MM.1S (cell line): ENCODE measurements at regions not wholly inside any gene's neighbourhood (a gene's known extent, or its start where the extent isn't known, plus 50 kb on each side); places are given as distances from the start of the nearest gene placed in this dataset.

ENCODE experiments used
- DNase-seq: peaks from one replicate; pipeline ENCODE4 v3.0.0-alpha.2; 2015
- H2AFZ ChIP-seq: fragments of 300-600 bp; sonication (generic); 2 replicates; pipeline ENCODE4 v1.6.0; 2016; ENCODE audit warnings: antibody characterized with exemption, low read length
- H3F3A ChIP-seq: fragments of 300-600 bp; sonication (generic); 2 replicates; pipeline ENCODE4 v1.6.1; 2016; ENCODE audit warnings: mild to moderate bottlenecking, antibody characterized with exemption, low read length, moderate library complexity, mixed read lengths; ENCODE audit not compliant: insufficient read depth
- H3K27ac ChIP-seq: fragments of 300-600 bp; sonication (generic); 2 replicates; pipeline ENCODE4 v1.5.1; 2016; ENCODE audit warnings: mild to moderate bottlenecking, low read length
- H3K27me3 ChIP-seq: fragments of 300-600 bp; sonication (generic); replicated peaks from 2 replicates; pipeline ENCODE4 v1.6.0; 2016; ENCODE audit warnings: low read length; ENCODE audit not compliant: insufficient read depth
- H3K36me3 ChIP-seq: fragments of 300-600 bp; sonication (generic); replicated peaks from 2 replicates; pipeline ENCODE4 v1.6.1; 2016; ENCODE audit warnings: mild to moderate bottlenecking, low read length, mixed read lengths; ENCODE audit not compliant: insufficient read depth
- H3K4me1 ChIP-seq: fragments of 300-600 bp; sonication (generic); 2 replicates; pipeline ENCODE4 v1.6.1; 2016; ENCODE audit warnings: low read length, mixed read lengths
- H3K4me2 ChIP-seq: fragments of 300-600 bp; sonication (generic); 2 replicates; pipeline ENCODE4 v1.6.0; 2016; ENCODE audit warnings: low read depth, low read length
- H3K4me3 ChIP-seq: fragments of 300-600 bp; sonication (generic); 2 replicates; pipeline ENCODE4 v1.5.1; 2016; ENCODE audit warnings: low read length, mixed read lengths
- H3K79me2 ChIP-seq: fragments of 300-600 bp; sonication (generic); 2 replicates; pipeline ENCODE4 v1.6.1; 2016; ENCODE audit warnings: mixed run types, low read length, mixed read lengths
- H3K9ac ChIP-seq: fragments of 300-600 bp; sonication (generic); 2 replicates; pipeline ENCODE4 v1.6.1; 2016; ENCODE audit warnings: low read length, mixed read lengths
- H3K9me2 ChIP-seq: fragments of 300-600 bp; sonication (generic); replicated peaks from 2 replicates; pipeline ENCODE4 v1.6.1; 2016; ENCODE audit warnings: mild to moderate bottlenecking, low read length, mixed read lengths; ENCODE audit not compliant: insufficient read depth
- H3K9me3 ChIP-seq: fragments of 300-600 bp; sonication (generic); replicated peaks from 2 replicates; pipeline ENCODE4 v1.6.1; 2016; ENCODE audit warnings: mild to moderate bottlenecking, low read length, mixed read lengths; ENCODE audit not compliant: insufficient read depth
- H4K20me1 ChIP-seq: fragments of 300-600 bp; sonication (generic); 2 replicates; pipeline ENCODE4 v1.6.1; 2016; ENCODE audit warnings: mild to moderate bottlenecking, low read length, moderate library complexity, mixed read lengths; ENCODE audit not compliant: insufficient read depth
- EZH2 ChIP-seq: fragments of 300-600 bp; sonication (generic); optimal IDR thresholded peaks from 2 replicates; pipeline ENCODE3; 2017; ENCODE audit warnings: low read depth, mild to moderate bottlenecking, antibody characterized with exemption, low read length, mixed read lengths
- EZH2phosphoT487 ChIP-seq: fragments of 300-600 bp; sonication (generic); IDR thresholded peaks from 2 replicates; pipeline ENCODE4 v1.6.1; 2018; ENCODE audit warnings: antibody characterized with exemption, low read length
- TF ChIP-seq, protein P1 (sequence below): fragments of 300-600 bp; sonication (generic); IDR thresholded peaks from 2 replicates; pipeline ENCODE4 v1.5.1; 2016; ENCODE audit warnings: antibody characterized with exemption, low read length, mixed read lengths

DNA sequence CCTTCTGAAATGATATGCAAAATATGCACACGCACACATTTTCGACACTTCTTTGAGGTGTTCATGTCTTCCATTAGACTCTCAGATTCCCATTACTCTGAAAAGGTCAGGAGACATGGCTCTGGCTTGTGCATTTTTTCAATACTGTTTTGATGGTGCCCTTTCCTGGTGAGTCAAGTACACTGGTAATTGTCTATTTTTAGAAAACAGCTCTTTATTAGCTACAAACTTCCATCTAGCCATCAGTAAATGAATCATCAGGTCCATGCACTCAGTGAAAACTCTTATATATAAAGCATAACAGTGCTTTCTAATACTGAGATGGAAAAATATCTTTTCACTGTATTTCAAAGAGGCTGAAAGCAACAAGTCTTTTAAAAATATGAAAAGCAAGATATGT, 194.9 kb downstream of the GALNT1 start:
- no peak overlapping the region for H3K9ac ChIP-seq
- no peaks in the 10 kb centered on the region for H4K20me1 ChIP-seq
- DNase-seq, result no peak
- TF ChIP-seq, protein P1, sequence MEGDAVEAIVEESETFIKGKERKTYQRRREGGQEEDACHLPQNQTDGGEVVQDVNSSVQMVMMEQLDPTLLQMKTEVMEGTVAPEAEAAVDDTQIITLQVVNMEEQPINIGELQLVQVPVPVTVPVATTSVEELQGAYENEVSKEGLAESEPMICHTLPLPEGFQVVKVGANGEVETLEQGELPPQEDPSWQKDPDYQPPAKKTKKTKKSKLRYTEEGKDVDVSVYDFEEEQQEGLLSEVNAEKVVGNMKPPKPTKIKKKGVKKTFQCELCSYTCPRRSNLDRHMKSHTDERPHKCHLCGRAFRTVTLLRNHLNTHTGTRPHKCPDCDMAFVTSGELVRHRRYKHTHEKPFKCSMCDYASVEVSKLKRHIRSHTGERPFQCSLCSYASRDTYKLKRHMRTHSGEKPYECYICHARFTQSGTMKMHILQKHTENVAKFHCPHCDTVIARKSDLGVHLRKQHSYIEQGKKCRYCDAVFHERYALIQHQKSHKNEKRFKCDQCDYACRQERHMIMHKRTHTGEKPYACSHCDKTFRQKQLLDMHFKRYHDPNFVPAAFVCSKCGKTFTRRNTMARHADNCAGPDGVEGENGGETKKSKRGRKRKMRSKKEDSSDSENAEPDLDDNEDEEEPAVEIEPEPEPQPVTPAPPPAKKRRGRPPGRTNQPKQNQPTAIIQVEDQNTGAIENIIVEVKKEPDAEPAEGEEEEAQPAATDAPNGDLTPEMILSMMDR, result no peak
- TF ChIP-seq EZH2 (no peak), EZH2phosphoT487 (no peak)
- H3K36me3 ChIP-seq, result no peaks in the 10 kb centered on the region
- no peak overlapping the region for H2AFZ ChIP-seq
- no peaks in the 10 kb centered on the region for H3K9me2 ChIP-seq
- no peaks in the 10 kb centered on the region for H3K27me3 ChIP-seq
- H3K9me3 ChIP-seq, result no peaks in the 10 kb centered on the region
- H3K4me1 ChIP-seq, result no peaks in the 10 kb centered on the region
- no peak overlapping the region for H3K27ac ChIP-seq
- no peak overlapping the region for H3K4me2 ChIP-seq
- no peaks in the 10 kb centered on the region for H3F3A ChIP-seq
- H3K79me2 ChIP-seq, result no peaks in the 10 kb centered on the region
- H3K4me3 ChIP-seq, result no peak overlapping the region

DNA sequence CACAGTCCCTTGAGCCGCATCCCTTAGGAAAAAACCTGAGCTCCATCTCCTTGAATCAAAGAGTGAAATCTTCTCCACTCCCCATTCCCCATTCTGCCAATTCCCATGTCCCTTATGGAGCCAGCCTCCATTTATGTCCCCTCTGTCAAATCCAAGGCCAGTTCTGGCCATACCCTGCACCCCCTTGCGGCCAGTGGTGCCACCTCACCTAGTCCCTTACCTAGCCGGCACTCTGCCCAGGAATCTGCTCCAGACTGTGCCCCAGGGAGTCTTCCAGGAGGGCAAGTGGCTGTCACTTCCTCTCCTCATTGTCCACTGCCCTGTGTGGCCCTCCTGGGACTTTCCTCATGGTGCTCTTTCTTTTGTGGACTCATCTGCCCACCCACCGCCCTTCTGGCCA, 195.4 kb upstream of the RMP24 start:
- Histone ChIP-seq H3F3A (no peaks in the 10 kb centered on the region), H3K27ac (no peak overlapping the region), H3K79me2 (no peaks in the 10 kb centered on the region), H3K36me3 (no peaks in the 10 kb centered on the region), H3K4me3 (no peak overlapping the region), H3K9me2 (no peaks in the 10 kb centered on the region), H3K4me2 (no peak overlapping the region), H3K27me3 (no peaks in the 10 kb centered on the region), H3K9me3 (no peaks in the 10 kb centered on the region), H3K9ac (no peak overlapping the region), H4K20me1 (no peaks in the 10 kb centered on the region), H3K4me1 (no peaks in the 10 kb centered on the region), H2AFZ (no peak overlapping the region)
- DNase-seq, result no peak
- TF ChIP-seq EZH2 (no peak), EZH2phosphoT487 (no peak)
- TF ChIP-seq, protein P1, result peak; percentile 27

DNA sequence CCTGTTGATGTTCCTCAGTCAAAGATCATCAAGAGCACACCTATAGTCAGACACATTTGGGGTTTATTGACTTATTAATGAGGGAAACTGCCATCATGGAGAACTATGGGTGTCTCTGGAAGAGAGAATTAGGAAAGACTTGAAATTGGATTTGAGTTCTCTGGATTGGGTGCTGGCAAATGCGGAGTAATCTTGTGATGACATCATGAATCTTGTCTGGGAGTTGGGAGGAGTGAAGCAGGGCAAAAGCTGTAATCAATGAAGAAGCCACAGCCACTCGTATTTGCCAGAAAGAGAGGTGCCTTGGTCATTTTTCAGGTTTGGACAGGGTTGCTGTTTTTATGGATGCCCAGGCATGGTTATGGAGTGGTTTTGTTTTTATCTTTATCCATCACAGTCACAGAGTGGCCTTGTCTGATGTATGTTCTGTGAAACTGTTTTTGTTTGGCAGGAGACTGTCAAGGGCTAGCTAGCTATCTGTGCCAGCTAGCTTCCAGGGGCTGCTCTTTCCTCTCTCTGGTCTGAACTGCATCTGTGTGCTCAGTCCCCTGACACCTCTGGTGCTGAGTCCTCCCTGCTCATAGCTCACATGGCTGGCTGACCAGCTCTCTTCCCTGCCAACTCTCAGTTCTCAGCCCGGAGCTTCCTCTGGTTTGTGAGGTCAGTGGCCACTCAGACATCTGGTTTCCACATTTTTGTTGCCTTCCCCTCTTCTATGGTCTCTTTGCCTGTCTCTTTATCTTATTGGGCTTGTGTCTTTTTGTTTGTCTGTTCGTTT, 193.4 kb upstream of the RMP24 start:
- Histone ChIP-seq H3K4me1 (no peaks in the 10 kb centered on the region), H3K9ac (no peak overlapping the region), H3K9me2 (no peaks in the 10 kb centered on the region), H3K27me3 (no peaks in the 10 kb centered on the region), H4K20me1 (no peaks in the 10 kb centered on the region), H2AFZ (no peak overlapping the region), H3F3A (no peaks in the 10 kb centered on the region), H3K36me3 (no peaks in the 10 kb centered on the region), H3K4me2 (no peak overlapping the region), H3K9me3 (no peaks in the 10 kb centered on the region), H3K79me2 (no peaks in the 10 kb centered on the region), H3K4me3 (no peak overlapping the region), H3K27ac (no peak overlapping the region)
- no peak for DNase-seq
- no peak for TF ChIP-seq EZH2
- TF ChIP-seq EZH2phosphoT487, result no peak
- TF ChIP-seq, protein P1, result no peak
